Thyroid gland (tissue), 4 donors: ENCODE measurements at regions not wholly inside any gene's neighbourhood (a gene's known extent, or its start where the extent isn't known, plus 50 kb on each side); places are given as distances from the start of the nearest gene placed in this dataset.

ENCODE experiments used
- DNase-seq, 2 donors: peaks; one replicate each; pipeline ENCODE4 v3.0.0-alpha.2; 2019
- H3K27ac ChIP-seq, 3 donors: fragments of 200-600 bp; sonication (generic); 1 replicate in 2 of 3; 2 replicates in 1 of 3; pipeline ENCODE4 v1.5.1; 2016 to 2019; ENCODE audit warnings: mild to moderate bottlenecking in 1 of 3, moderate library complexity in 1 of 3
- H3K27me3 ChIP-seq: fragments of 200-600 bp; sonication (generic); one replicate; pipeline ENCODE4 v1.5.1; 2019
- H3K36me3 ChIP-seq, 2 donors: fragments of 200-600 bp; sonication (generic); one replicate each; pipeline ENCODE4 v1.5.1; 2016 to 2019
- H3K4me1 ChIP-seq, 2 donors: fragments of 200-600 bp; sonication (generic); one replicate each; pipeline ENCODE4 v1.5.1; 2017 to 2019
- H3K4me3 ChIP-seq, 3 donors: fragments of 200-600 bp; sonication (generic); replicated peaks in 1 of 3; 1 replicate in 2 of 3; 2 replicates in 1 of 3; pipeline ENCODE4 v1.5.1; 2016; ENCODE audit warnings: mild to moderate bottlenecking in 1 of 3
- H3K9me3 ChIP-seq: fragments of 200-600 bp; sonication (generic); one replicate; pipeline ENCODE4 v1.5.1; 2017
- CTCF ChIP-seq, 6 experiments: fragments of 200-600 bp in 3 of 6; fragments of 450-650 bp in 3 of 6; sonication (generic) in 3 of 6; IDR thresholded peaks; one replicate each; pipeline ENCODE4 v1.5.1; 2016 to 2019; ENCODE audit warnings: antibody characterized with exemption in 6 of 6, mild to moderate bottlenecking in 2 of 6, inconsistent platforms in 1 of 6, moderate library complexity in 1 of 6
- POLR2A ChIP-seq, 2 donors: fragments of 450-650 bp; IDR thresholded peaks; one replicate each; pipeline ENCODE4 v1.6.1; 2017; ENCODE audit warnings: antibody characterized with exemption in 2 of 2, mild to moderate bottlenecking in 2 of 2, moderate library complexity in 1 of 2
- WGBS, 2 donors: methylation state at CpG; one replicate each; pipeline ENCODE4 v1.1.5; 2017; 5-methylcytosine and 5-hydroxymethylcytosine counted together
- intact Hi-C: fragments of 100-400 bp; cut with DNase I; formaldehyde crosslinking; loops from one replicate; pipeline ENCODE4 v1.15.1; 2023

GRCh38 chr5:105030153-105030552 is 1467.6 kb upstream of the NUDT12 start:
- Histone ChIP-seq H3K4me1 (no peaks in the 10 kb centered on the region), H3K27ac (no peak overlapping the region), H3K36me3 (no peaks in the 10 kb centered on the region), H3K4me3 (no peak overlapping the region), H3K27me3 (no peaks in the 10 kb centered on the region), H3K9me3 (no peaks in the 10 kb centered on the region)
- intact Hi-C loops: no loop called here
- 81 to 90% methylated on average over 2 of the region's 2 CpGs for WGBS, 2 donors
- DNase-seq: no peak
- TF ChIP-seq POLR2A (IDR thresholded peaks at IDR 0.05) (no peak), CTCF (IDR thresholded peaks at IDR 0.05) (no peak)

- H3K9me3 ChIP-seq: no peaks in the 10 kb centered on the region
- no peak for DNase-seq
- intact Hi-C loops: no loop called here
- H3K27ac ChIP-seq: no peak overlapping the region
- H3K4me1 ChIP-seq: no peaks in the 10 kb centered on the region
- WGBS, 2 donors: 67 to 72% methylated on average over 3 of the region's 3 CpGs
- no peak overlapping the region for H3K4me3 ChIP-seq
- no peaks in the 10 kb centered on the region for H3K27me3 ChIP-seq
- no peaks in the 10 kb centered on the region for H3K36me3 ChIP-seq
- TF ChIP-seq POLR2A (IDR thresholded peaks at IDR 0.05) (no peak), CTCF (IDR thresholded peaks at IDR 0.05) (no peak)
These were observed 1452.5 kb upstream of the NUDT12 start for GRCh38 chr5:105015098-105015497.

- Histone ChIP-seq H3K27me3 (no peaks in the 10 kb centered on the region), H3K9me3 (no peaks in the 10 kb centered on the region), H3K4me3 (no peak overlapping the region), H3K4me1 (no peaks in the 10 kb centered on the region), H3K36me3 (no peaks in the 10 kb centered on the region), H3K27ac (no peak overlapping the region)
- TF ChIP-seq POLR2A (IDR thresholded peaks at IDR 0.05) (no peak), CTCF (IDR thresholded peaks at IDR 0.05) (no peak)
- DNase-seq: no peak
- 76 to 92% methylated on average over 1 of the region's 1 CpG for WGBS, 2 donors
- intact Hi-C loops: no loop called here
These were observed 1436.0 kb upstream of the NUDT12 start for GRCh38 chr5:104998572-104998971.

- TF ChIP-seq POLR2A (IDR thresholded peaks at IDR 0.05) (no peak), CTCF (IDR thresholded peaks at IDR 0.05) (no peak)
- no peaks in the 10 kb centered on the region for H3K36me3 ChIP-seq
- H3K9me3 ChIP-seq: no peaks in the 10 kb centered on the region
- intact Hi-C loops: no loop called here
- 60 to 63% methylated on average over 1 of the region's 1 CpG for WGBS, 2 donors
- no peak overlapping the region for H3K4me3 ChIP-seq
- no peak overlapping the region for H3K27ac ChIP-seq
- no peaks in the 10 kb centered on the region for H3K27me3 ChIP-seq
- H3K4me1 ChIP-seq: no peaks in the 10 kb centered on the region
- DNase-seq: no peak
These were observed 1435.6 kb upstream of the NUDT12 start for GRCh38 chr5:104998169-104998568.

- no peak for TF ChIP-seq CTCF (IDR thresholded peaks at IDR 0.05)
- no peak for TF ChIP-seq POLR2A (IDR thresholded peaks at IDR 0.05)
- intact Hi-C loops: no loop called here
- H3K9me3 ChIP-seq: no peaks in the 10 kb centered on the region
These were observed 1424.5 kb upstream of the NUDT12 start for GRCh38 chr5:104987074-104987473.

More at GRCh38 chr5:104987074-104987473, 1424.5 kb upstream of the NUDT12 start:
- Histone ChIP-seq H3K27ac (no peak overlapping the region), H3K4me1 (no peaks in the 10 kb centered on the region), H3K4me3 (no peak overlapping the region), H3K36me3 (no peaks in the 10 kb centered on the region), H3K27me3 (no peaks in the 10 kb centered on the region)
- no peak for DNase-seq
